ENCODE measurements at regions not wholly inside any gene's neighbourhood (a gene's known extent, or its start where the extent isn't known, plus 50 kb on each side); places are given as distances from the start of the nearest gene placed in this dataset.
A peak's percentile ranks its signal among the peaks of the same experiment; 100 is the strongest.

DNA sequence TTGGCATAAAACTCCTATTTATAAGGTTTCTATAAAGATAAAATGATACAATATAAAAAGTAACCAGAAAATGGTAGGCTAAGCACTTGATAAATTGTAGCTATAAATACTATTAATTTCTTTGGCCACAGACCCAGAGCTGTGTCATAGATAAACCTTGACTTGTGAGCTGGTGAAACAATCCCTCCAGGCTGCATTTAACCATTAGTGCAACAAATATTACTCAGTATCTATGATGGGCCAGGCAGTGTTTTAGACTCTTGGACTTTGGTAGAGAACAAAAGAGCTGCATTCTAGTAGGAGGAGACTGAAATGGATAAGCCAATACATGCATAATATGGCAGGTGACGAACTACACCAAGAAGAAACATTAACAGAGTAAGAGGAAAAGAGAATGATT lies 178.1 kb downstream of the BTG1 start:
- DNase-seq (ENCODE audit: low spot score), result no peak

DNA sequence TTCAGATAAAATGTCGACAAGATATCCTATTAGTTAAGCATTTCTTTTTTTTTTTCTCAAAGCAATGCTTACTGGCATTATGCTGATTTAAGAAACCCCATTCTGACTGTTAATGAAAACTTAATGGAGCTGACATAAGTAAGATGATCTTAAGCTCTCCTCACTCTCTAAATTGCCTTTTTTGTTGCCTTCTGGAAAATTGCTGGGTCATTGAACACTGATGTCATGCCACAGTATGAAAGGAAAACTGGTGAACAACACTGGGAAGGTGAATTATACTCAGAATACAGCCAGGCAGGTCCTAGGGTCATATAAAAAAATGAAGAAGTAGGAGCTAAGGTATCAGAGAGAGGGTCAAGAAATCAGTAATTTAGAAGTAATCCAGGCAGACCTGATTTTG lies 179.9 kb downstream of the BTG1 start:
- no peak for DNase-seq (ENCODE audit: low spot score)

DNA sequence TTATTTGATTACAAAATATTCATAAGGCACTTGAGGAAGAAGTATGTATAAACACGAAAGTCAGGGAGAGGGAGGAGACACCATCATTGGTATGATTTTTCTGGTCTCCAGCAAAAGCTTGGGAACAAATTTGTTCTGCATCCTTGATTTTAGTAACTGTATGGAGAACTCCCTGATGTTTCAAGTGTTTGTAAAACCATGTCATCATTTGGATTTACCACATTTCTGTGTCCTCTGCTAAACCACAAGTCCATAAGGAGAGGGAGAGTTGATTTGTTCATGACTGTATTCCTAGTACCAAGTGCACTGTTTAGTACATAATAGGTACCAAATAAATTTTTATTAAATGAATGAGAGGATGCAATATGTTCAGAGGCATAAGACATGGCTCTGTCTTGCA lies 181.1 kb downstream of the BTG1 start:
- DNase-seq (ENCODE audit: low spot score), result no peak

DNA sequence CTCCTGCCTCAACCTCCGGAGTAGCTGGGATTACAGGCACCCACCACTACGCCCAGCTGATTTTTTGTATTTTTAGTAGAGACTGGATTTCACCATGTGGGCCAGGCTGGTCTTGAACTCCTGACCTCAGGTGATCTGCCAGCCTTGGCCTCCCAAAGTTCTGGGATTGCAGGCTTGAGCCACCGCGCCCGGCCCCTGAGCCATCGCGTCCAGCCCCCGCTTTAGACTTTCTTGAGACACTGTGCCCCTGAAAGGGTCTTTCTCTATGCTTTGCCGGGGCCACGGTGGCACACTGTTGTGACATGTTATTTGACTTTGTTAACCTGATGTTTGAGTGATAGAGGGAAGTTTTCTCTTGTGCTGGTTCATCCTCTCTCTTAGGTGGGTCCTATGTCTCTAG lies 186.4 kb downstream of the BTG1 start:
- DNase-seq (ENCODE audit: low spot score), result no peak

DNA sequence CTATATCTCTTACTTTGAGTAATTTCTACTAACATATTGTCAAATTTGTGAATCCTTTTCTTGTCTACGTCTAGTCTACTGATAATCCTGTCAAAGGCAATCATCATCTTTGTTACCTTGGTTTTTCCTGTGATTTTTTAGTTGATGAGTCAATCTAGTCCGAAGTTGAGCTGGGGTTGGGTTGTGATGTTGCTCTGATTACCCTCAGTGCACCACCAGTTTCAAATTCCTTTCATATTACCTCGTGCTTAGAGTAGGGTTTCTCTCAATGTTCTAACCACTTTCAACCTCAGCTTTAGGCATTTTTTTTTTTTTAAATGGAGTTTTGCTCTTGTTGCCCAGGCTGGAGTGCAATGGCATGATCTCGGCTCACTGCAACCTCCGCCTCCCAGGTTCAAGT lies 186.8 kb downstream of the BTG1 start:
- no peak for DNase-seq (ENCODE audit: low spot score)

DNA sequence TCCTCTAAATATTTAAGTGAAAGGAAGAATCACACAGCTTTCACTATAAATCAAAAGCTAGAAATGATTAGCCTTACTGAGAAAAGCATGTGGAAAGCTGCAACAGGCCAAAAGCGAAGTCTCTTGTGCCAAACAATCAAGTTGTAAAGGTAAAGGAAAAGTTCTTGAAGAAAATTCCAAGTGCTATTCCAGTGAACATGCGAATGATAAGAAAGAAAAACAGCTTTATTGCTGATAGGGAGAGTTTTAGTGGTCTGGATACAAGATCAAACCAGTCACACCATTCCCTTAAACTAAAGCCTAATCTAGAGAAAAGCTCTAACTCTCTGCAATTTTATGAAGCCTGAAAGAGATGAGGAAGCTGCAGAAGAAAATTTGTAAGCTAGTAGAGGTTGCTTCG lies 190.9 kb downstream of the BTG1 start:
- no peak for DNase-seq (ENCODE audit: low spot score)

DNA sequence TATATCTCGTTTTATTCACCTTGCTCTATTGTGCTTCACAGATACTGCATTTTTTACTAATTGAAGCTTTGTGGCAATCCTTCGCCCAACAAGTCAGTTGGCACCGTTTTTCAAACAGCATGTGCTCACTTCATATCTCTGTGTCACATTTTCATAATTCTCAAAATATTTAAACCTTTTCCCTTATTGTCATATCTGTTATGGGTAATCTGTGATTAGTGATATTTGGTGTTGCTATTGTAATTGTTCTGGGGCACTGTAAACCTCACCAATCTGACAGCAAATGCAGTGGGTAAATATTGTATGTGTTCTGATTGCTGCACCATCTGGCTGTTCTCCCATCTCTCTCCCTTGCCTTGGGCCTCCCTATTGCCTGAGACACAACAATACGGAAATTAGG lies 191.3 kb downstream of the BTG1 start:
- no peak for DNase-seq (ENCODE audit: low spot score)

DNA sequence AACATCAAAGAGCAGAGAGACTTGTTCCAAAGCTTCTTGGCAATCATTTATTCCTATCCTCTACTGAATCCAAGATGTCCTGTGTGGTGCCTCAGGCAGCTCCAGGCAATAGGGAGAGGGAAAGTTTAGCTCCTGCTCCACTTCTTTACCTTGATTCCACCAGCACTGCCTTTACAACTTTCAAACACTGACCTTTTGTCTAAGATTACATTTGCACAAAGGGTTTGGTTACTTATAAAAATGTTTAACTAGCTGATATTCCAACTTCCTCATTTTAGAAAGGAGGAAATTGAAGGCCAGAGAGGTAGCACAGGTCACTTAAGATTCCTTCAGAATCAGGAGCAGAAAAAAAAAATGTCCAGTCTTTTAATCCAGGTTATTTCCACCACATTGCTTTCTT lies 192.7 kb downstream of the BTG1 start:
- no peak for DNase-seq (ENCODE audit: low spot score)

DNA sequence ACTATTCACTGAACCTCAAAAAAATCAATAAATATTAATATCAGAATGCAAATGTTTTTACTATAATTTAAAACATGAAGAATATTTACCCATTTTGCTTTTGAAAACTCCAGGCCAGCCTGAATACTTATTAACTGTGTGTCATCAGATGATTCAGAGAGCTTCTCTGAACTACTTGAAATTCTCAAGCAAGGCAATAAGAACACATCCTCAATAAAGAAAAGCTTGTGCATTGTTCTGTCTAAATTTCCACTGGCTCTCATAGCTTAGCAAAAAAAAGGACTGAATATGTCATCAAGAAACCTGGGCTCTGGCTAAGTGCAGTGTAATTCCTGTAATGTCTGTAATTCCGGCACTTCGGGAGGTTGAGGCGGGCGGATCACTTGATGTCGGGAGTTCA lies 194.1 kb downstream of the BTG1 start:
- DNase-seq (ENCODE audit: low spot score), result no peak

DNA sequence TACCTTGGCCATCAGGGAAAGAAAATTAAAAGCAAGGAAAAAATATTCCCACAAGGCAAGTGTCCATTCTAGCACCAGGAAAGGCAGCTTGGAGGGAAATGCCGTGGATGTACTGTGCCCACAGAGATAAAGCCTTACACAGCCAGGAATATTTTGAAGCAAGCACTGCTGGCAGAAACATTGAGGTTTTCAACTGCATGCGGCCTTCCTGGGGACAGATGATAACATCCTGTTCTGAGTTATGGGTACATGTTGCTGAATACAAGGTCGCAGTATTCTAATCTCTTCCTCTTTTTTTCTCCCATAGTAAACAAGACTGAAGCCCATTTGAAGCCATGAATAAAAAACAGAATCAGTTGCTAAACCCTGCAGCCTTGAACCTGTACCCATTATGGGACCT lies 197.1 kb downstream of the BTG1 start:
- peak; percentile 2 for DNase-seq (ENCODE audit: low spot score)

DNA sequence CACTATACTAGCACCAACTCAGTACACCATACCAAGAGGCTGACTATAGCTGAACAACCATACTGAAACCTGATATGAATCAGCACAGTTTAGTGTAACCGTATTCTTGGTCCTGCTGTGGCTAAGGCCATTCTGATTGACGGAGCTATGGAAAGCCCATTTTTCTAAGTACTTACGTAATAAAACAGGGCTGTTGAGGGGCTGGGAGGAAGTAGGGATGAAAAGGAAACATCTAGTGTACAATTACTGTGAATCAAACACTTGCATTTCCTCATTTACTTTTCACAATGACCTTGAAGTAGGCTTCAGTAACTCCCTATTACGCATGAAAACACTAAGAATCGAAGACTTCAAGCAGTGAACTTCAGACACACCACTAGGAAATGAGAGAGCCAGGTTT lies 198.2 kb downstream of the BTG1 start:
- no peak for DNase-seq (ENCODE audit: low spot score)

DNA sequence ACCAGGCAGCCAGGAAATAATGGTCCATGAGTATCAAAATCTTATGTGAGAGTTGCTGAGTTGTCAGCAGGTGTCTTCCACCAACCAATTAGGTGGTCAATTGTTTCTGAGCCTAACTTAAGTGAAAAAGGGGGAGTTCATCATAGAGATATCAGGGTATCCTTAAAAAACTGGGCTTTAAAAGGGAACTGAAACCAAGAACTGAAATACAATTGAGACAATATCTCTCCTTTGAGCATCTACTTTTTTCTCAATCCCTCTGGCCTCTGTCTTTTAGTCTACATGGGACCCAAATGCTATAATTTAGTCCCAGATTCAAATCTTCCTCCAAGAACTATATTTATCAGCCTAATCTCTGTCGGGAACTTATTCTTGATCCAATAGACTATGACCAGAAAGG lies 201.0 kb downstream of the BTG1 start:
- DNase-seq (ENCODE audit: low spot score), result no peak

DNA sequence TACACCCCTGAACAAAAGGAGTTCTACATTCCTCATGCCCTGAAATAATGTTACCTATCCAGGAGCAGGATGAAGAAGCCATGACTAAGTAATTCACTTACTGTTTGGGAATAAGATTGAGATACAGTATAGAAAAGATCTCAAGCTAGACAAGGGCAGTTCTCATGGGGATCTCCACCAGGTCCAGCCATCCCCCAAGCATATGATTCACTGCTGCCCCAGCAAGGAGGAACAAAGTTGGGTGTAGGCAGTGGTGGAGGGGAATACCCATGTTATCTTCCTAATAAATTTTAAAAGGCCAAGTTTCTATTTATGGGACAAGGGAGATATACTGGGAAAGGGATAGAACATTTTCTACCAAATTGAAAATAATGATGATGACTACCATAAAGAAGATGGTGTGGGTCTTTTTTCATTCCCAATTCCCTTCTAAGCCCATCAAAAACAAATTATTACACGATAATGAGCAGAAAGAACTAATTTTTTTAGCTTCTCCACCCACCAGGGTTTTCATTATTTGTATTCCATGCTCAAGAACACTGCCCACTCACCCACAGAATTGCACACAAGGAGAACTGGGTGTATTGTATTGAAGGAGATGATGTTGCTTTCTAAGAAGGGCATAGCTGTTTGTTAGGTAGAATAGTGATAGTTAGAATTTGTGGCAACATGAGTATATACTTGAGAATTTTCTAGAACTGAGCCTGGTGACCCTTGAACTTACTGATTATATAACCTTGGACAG lies 204.6 kb downstream of the BTG1 start:
- no peak for DNase-seq (ENCODE audit: low spot score)

DNA sequence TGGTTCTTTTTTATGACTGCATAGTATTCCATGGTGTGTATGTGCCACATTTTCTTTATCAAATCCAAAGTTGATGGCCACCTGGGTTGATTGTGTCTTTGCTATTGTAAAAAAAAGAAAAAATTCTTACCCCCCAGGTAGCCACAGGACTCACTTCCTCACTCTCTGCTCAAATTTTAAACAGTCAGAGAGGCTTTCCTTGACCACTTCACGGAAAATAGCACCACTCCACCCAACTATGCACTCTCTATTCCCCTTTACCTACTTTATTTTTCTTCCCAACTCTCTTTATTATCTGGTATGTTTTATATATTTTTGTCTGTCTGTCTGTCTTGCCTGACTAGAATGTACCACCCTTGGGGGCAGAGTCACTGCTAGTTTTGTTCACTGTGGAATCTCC lies 205.3 kb downstream of the BTG1 start:
- DNase-seq (ENCODE audit: low spot score), result no peak

DNA sequence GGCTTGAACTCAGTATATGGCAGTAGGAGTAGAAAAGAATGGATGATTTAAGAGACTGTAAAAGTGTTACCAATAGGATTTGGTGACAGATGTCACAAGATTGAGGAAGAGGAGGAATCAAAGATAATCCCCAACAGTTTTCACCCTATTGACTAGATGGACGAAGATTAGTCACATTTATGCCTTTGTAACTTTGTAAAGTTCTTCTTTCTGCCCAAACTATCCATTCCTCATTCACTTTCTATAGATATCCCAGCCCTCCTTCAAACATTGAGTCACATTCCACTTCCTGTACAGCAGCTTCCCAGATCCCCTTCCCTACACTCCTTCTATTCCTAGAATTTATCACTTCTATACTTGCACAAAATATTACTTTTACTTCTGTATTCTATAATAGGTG lies 207.9 kb downstream of the BTG1 start:
- no peak for DNase-seq (ENCODE audit: low spot score)

DNA sequence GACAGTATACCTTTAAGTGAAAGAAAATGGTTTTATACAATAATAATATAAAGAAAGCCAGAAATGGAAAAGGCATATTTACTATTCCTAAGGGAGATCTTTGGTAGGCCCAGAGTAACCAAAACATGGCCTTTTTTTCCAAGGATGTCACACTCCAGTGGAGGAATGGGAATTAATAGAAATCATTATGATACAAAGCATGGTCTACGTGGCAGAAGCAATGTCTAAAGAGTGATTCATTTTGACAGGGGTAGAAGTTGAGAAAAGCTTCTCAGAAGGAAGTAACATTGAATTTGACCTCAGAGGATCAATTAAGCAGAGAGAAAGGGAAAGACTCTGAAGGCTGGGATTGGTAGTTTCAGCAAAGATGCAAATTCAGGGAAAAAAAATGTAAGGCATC lies 208.6 kb downstream of the BTG1 start:
- DNase-seq (ENCODE audit: low spot score), result no peak

DNA sequence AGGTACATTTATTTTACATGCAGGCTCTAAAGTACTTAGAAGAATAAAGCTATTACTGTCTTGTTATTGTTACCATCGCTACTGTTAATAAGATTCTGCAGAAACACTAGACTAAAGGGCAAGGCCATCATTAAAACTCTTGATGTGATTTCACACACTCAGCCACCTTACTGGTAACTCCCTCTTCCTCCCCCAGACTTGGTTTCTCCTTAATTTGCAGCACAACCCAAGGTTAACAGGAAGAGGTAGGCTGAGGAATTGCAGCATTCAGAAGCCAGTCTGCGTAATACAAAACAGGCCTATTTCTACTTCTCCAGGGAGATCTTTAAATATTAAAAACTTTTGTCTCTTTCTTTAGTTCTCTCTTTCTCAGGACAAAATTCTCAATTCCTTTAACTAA lies 210.3 kb downstream of the BTG1 start:
- DNase-seq (ENCODE audit: low spot score), result no peak

DNA sequence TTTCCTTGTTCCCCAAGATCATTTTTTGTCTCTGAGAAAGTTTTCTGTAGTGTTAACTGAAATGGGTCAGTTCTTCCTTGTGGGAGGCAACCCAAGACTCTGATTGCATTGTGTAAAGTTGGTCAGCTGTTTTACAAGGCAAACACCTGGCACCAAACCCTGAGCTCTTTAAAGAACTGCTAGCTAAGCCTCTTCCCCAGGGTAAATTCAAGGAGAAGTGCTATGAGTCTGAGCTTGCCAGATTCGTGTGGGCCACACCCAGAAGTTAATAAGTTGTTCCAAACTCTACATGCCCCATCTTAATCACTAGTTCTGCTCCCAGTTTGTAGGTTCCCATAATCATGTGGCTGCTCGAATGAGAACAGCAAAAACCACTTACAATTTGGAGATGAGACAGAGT lies 214.5 kb downstream of the BTG1 start:
- no peak for DNase-seq (ENCODE audit: low spot score)

DNA sequence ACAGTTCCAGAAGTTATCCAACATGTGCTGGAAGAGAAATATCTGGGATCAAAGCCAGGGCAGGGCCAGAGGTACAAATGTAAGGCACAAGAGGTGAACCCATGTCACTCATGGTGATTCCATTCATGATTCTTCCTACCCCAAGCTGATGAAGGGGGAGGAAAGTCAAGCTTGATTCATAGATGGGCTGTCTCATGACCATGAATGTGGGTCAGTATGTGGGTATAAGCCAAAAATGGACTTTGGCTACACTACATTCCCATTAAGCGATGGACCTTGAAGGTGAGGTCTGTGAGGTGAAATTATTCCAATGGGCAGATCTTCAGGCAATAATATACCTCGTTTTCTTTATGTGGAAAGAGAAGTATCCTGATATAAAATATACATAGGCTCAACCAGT lies 217.1 kb downstream of the BTG1 start:
- DNase-seq (ENCODE audit: low spot score), result no peak

DNA sequence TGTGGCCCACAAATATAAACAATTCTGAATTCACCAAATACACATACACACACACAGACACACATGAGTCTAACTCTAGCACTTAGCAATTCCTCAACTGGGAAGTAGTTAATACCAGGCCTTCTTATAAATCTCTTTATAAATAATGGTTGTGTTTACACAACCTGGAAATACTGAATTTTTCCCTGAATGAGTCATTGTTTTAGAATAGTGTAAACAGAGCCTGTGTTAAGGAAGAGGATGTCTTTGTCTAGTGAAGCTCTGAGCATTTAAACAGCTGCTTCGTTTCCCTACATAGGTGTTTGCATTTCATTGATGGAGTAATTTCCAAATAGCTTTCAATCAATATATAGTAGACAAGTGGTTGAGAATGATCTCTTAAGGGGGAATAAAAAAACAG lies 218.8 kb downstream of the BTG1 start:
- no peak for DNase-seq (ENCODE audit: low spot score)

DNA sequence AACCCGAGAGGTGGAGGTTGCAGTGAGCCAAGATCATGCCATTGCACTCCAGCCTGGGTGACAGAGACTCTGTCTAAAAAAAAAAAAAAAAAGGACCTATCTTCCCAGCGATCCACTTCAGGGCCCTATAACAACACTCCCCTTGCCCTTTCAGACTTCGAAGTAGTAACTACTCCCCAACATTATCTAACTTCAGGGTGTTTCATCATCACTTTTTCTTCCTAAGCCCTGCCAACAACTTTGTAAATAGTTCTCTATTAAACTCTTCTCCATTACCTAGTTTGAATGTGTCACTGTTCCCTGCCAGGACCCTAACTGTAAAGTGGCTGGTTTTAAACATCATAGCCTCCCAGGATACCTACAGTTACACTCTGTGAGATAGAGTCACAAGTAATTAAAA lies 220.8 kb downstream of the BTG1 start:
- DNase-seq (ENCODE audit: low spot score), result no peak

DNA sequence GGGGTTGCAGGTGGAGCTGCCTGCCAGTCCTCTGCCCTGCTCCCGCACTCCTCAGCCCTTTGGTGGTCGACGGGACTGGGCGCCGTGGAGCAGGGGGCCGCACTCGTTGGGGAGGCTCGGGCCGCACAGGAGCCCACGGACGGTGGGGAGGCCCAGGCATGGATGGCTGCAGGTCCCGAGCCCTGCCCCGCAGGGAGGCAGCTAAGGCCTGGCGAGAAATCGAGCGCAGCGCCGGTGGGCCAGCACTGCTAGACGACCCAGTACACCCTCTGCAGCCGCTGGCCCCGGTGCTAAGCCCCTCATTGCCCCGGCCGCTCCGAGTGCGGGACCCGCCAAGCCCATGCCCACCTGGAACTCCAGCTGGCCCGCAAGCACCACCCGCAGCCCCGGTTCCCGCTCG lies 221.8 kb downstream of the BTG1 start:
- DNase-seq (ENCODE audit: low spot score), result no peak

DNA sequence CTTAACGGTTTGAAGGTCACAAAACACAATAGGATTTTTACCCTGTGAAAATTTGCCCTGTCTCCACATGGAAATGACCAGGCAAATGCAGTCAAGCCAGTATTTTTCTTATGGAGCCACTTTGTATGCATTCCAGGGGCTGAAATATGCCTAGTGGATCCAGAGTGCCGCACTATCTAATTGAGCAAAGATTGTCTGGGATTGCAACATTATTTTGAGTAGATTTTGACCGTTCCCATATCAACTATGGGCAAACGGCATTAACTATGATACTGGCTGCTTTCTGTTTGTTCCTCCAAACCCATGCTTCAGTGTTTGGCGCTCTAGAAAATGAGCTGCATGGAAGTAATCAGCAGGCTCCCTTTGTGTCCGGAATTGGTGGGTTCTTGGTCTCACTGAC lies 223.0 kb downstream of the BTG1 start:
- DNase-seq (ENCODE audit: low spot score), result no peak

DNA sequence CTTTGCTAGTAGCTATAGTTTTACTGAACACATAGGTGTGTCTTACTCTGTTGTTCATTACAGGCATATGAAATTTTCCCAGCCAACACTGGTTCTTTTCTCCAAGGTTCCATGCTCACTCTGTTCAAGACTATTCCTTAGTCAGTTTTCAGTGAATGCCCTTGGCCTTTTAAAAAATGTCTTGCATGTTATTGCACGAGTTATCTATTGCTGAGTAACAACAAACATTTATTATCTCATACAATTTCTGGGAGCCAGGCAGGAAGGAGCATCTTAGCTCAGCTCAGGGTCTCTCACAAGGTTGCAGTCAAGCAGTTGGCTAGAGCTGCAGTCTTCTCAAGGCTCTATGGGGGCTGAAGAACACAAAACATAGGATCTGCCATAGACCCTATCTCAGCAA lies 223.5 kb downstream of the BTG1 start:
- no peak for DNase-seq (ENCODE audit: low spot score)

DNA sequence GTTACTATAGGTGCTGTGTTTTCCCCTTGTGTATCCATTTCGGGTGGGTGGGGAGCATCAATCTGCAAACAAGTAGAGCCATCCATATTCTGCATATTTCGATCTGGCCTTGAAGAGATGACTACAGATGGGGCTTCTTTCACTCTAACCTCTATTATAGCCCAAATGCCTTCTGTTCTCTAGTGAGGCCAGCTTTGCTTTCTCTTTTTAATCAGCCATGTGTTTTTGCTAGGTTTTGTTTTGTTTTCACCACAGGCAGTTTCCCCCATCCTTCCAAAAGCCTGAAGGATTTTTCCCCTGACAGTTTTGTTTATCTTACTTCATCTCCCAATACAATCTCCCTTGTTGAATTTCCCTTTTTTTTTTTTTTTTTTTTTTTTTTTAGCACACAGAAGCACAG lies 224.1 kb downstream of the BTG1 start:
- DNase-seq (ENCODE audit: low spot score), result no peak

Data from NAMALWA (cell line).